Thymus (tissue), 11 donors: ENCODE measurements at regions not wholly inside any gene's neighbourhood (a gene's known extent, or its start where the extent isn't known, plus 50 kb on each side); places are given as distances from the start of the nearest gene placed in this dataset.
A peak's percentile ranks its signal among the peaks of the same experiment; 100 is the strongest.
"Not testable (repeated sequence)": the region's sequence is repeated elsewhere in the genome, so short reads cannot be mapped to it uniquely, and the experiment has no call there.

Experiments used
- DNase-seq, 9 donors: peaks; one replicate each; pipeline ENCODE4 v3.0.0-alpha.2; 2013; ENCODE audit warnings: low spot score in 9 of 9, low read depth in 6 of 9, missing footprints in 1 of 9
- H3K27ac ChIP-seq, 2 donors: one replicate each; pipeline ENCODE4 v1.5.1; 2013; ENCODE audit warnings: control low read depth in 1 of 2, low read depth in 1 of 2, low read length in 1 of 2, mild to moderate bottlenecking in 1 of 2, moderate library complexity in 1 of 2
- H3K27me3 ChIP-seq, 2 donors: one replicate each; pipeline ENCODE4 v1.5.1; 2013; ENCODE audit warnings: low read length in 1 of 2; ENCODE audit not compliant: control insufficient read depth in 2 of 2, insufficient read depth in 1 of 2
- H3K36me3 ChIP-seq, 2 donors: one replicate each; pipeline ENCODE4 v1.5.1; 2013; ENCODE audit warnings: low read length in 1 of 2, mild to moderate bottlenecking in 1 of 2, moderate library complexity in 1 of 2; ENCODE audit not compliant: control insufficient read depth in 2 of 2, insufficient read depth in 2 of 2
- H3K4me1 ChIP-seq, 2 donors: one replicate each; pipeline ENCODE4 v1.5.1; 2013; ENCODE audit warnings: low read length in 2 of 2; ENCODE audit not compliant: control insufficient read depth in 2 of 2, insufficient read depth in 2 of 2
- H3K4me3 ChIP-seq, 2 donors: one replicate each; pipeline ENCODE4 v1.5.1; 2013; ENCODE audit warnings: low read length in 2 of 2, control low read depth in 1 of 2, mild to moderate bottlenecking in 1 of 2
- H3K9me3 ChIP-seq, 2 donors: one replicate each; pipeline ENCODE4 v1.5.1; 2013; ENCODE audit warnings: low read length in 1 of 2, mild to moderate bottlenecking in 1 of 2; ENCODE audit not compliant: control insufficient read depth in 2 of 2, insufficient read depth in 1 of 2
- WGBS: extraction: QIAGEN DNeasy Blood & Tissue Kit; methylation state at CpG from one replicate; pipeline ENCODE4 v1.1.7; 2013; 5-methylcytosine and 5-hydroxymethylcytosine counted together
- donor health status: healthy.

DNA sequence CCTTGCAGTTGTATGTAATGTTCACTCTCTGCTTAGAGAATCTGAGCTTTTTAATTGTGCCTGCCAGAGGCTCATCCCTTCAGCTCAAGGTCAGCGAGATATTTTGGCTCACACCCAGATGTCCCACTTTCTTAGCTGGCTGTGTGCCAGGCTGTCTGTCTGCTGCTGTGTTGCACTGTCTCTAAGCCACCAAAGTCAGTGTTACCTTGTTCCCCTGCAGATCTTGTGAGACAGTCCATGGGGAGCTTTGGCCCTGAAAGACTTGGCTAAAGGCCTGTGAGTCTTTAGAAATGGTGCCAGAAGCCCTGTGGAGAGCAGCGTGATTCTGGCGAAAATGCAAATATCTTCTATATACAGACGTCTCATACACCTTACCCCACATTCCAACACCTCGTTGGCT is 293.7 kb downstream of the TTC6 start:
- H3K9me3 ChIP-seq, result no peaks in the 10 kb centered on the region
- H3K27me3 ChIP-seq, result no peaks in the 10 kb centered on the region
- no peak for DNase-seq
- 84% methylated on average over 5 of the region's 5 CpGs for WGBS
- H3K27ac ChIP-seq, result no peak overlapping the region
- H3K36me3 ChIP-seq, result no peaks in the 10 kb centered on the region
- no peaks in the 10 kb centered on the region for H3K4me1 ChIP-seq
- no peak overlapping the region for H3K4me3 ChIP-seq

GRCh38 chr14:37890095-37890494 is 294.7 kb downstream of the TTC6 start:
- H3K36me3 ChIP-seq, result no peaks in the 10 kb centered on the region
- no peaks in the 10 kb centered on the region for H3K9me3 ChIP-seq
- H3K4me3 ChIP-seq, result no peak overlapping the region
- 93% methylated on average over 1 of the region's 1 CpG for WGBS
- no peak overlapping the region for H3K27ac ChIP-seq
- no peaks in the 10 kb centered on the region for H3K27me3 ChIP-seq
- H3K4me1 ChIP-seq, result no peaks in the 10 kb centered on the region
- DNase-seq, result no peak

DNA sequence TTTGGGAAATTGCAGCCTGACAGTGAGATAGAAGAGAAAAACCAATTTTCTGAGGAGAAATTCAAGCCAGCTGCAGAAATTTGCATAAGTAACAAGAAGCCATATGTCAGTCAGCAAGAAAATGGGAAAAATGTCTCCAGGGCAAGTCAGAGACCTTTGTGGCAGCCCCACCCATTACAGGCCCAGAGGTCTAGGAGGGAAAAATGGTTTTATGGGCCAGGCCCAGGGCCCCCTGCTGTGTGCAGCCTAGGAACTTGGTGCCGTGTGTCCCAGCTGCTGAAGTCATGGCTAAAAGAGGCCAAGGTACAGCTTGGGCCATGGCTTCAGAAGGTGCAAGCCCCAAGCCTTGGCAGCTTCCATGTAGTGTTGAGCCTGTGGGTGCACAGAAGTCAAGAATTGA is 296.1 kb downstream of the TTC6 start:
- not testable (repeated sequence) for H3K27ac ChIP-seq, H3K4me3 ChIP-seq, H3K36me3 ChIP-seq, H3K27me3 ChIP-seq, DNase-seq, H3K4me1 ChIP-seq, H3K9me3 ChIP-seq
- WGBS, result 100% methylated on average over 1 of the region's 1 CpG

- Histone ChIP-seq H3K4me3 (no peak overlapping the region), H3K27ac (no peak overlapping the region), H3K36me3 (no peaks in the 10 kb centered on the region), H3K27me3 (no peaks in the 10 kb centered on the region), H3K4me1 (no peaks in the 10 kb centered on the region), H3K9me3 (no peaks in the 10 kb centered on the region)
- no peak for DNase-seq
- 65% methylated on average over 1 of the region's 1 CpG for WGBS
Observed at GRCh38 chr14:37894463-37894862, 299.0 kb downstream of the TTC6 start.

- no peaks in the 10 kb centered on the region for H3K9me3 ChIP-seq
- H3K27me3 ChIP-seq, result no peaks in the 10 kb centered on the region
- DNase-seq, result no peak
- WGBS, result 96% methylated on average over 4 of the region's 4 CpGs
- H3K27ac ChIP-seq, result no peak overlapping the region
- no peak overlapping the region for H3K4me3 ChIP-seq
- no peaks in the 10 kb centered on the region for H3K36me3 ChIP-seq
- H3K4me1 ChIP-seq, result no peaks in the 10 kb centered on the region
Observed at GRCh38 chr14:37899365-37899764, 303.9 kb downstream of the TTC6 start.

DNA sequence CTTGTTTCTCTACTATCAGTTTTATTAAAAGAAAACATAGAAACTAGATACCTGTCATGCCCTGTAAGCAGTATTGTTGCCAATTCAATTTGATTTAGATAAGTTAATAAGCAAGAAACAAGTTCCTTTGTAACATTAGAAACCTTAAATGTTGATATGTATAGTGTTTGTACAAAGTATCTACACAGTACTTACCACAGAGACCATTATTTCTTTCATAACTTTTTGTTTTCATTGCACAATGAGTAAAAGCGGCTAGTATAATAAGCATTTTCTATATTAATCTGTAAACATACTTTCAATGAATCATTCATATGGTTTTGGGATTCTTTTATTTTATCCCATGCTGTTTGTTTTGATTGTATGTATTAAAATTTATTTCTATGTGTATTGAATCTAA is 305.1 kb downstream of the TTC6 start:
- DNase-seq, result no peak
- H3K27ac ChIP-seq, result no peak overlapping the region
- no peaks in the 10 kb centered on the region for H3K9me3 ChIP-seq
- no peak overlapping the region for H3K4me3 ChIP-seq
- H3K27me3 ChIP-seq, result no peaks in the 10 kb centered on the region
- no peaks in the 10 kb centered on the region for H3K36me3 ChIP-seq
- WGBS, result 90% methylated on average over 1 of the region's 1 CpG
- H3K4me1 ChIP-seq, result no peaks in the 10 kb centered on the region

GRCh38 chr14:37901978-37902377 is 305.7 kb upstream of the SSTR1 start:
- no peaks in the 10 kb centered on the region for H3K4me1 ChIP-seq
- DNase-seq, result no peak
- H3K4me3 ChIP-seq, result no peak overlapping the region
- H3K27me3 ChIP-seq, result no peaks in the 10 kb centered on the region
- H3K9me3 ChIP-seq, result no peaks in the 10 kb centered on the region
- WGBS, result 84% methylated on average over 6 of the region's 6 CpGs
- H3K27ac ChIP-seq, result no peak overlapping the region
- H3K36me3 ChIP-seq, result no peaks in the 10 kb centered on the region

GRCh38 chr14:37903343-37904191 is 304.1 kb upstream of the SSTR1 start:
- WGBS, result 38% methylated on average over 10 of the region's 10 CpGs
- no peak overlapping the region for H3K27ac ChIP-seq
- no peaks in the 10 kb centered on the region for H3K27me3 ChIP-seq
- H3K4me3 ChIP-seq, result no peak overlapping the region
- no peaks in the 10 kb centered on the region for H3K4me1 ChIP-seq
- peak in 6 of 9 donors; percentile 1 to 48 (median 14) for DNase-seq
- no peaks in the 10 kb centered on the region for H3K9me3 ChIP-seq
- no peaks in the 10 kb centered on the region for H3K36me3 ChIP-seq

DNA sequence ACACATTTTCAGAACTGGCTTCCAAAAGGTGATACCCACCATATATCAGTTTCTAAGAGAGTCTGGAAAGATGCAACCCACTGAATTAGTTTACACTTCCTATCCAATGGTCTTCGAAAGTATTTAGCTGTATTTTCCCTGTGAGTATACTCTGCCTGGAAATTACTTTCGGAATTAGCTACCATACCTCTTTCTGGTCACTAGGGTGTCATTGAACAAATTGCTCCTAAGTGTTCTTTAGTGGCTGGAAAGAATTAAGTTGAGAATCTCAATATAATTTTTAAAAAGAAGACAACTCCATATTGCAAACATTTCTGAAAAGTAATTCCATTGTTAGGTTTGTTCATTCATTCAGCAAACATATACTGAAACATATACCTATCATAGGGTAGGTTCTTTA is 283.1 kb upstream of the SSTR1 start:
- no peak overlapping the region for H3K4me3 ChIP-seq
- H3K4me1 ChIP-seq, result no peaks in the 10 kb centered on the region
- H3K27me3 ChIP-seq, result no peaks in the 10 kb centered on the region
- H3K27ac ChIP-seq, result no peak overlapping the region
- WGBS, result 94% methylated on average over 2 of the region's 2 CpGs
- no peaks in the 10 kb centered on the region for H3K9me3 ChIP-seq
- DNase-seq, result no peak
- no peaks in the 10 kb centered on the region for H3K36me3 ChIP-seq
